GM12878 (cell line): ENCODE measurements at regions not wholly inside any gene's neighbourhood (a gene's known extent, or its start where the extent isn't known, plus 50 kb on each side); places are given as distances from the start of the nearest gene placed in this dataset.

Experiments used
- CTCF ChIP-seq, 3 experiments: IDR thresholded peaks in 2 of 3; conservative IDR thresholded peaks in 1 of 3; 2 replicates each; pipeline ENCODE4 v1.5.1; 2011; ENCODE audit warnings: low read depth in 3 of 3, low read length in 3 of 3, mild to moderate bottlenecking in 3 of 3, control low read depth in 2 of 3, moderate library complexity in 2 of 3, inconsistent platforms in 1 of 3, mixed read lengths in 1 of 3; ENCODE audit not compliant: control insufficient read depth in 2 of 3, insufficient read depth in 1 of 3; ENCODE audit errors: extremely low read depth in 1 of 3
- FOXM1 ChIP-seq: IDR thresholded peaks from 2 replicates; pipeline ENCODE4 v1.6.1; 2012; ENCODE audit warnings: low read depth, mild to moderate bottlenecking, inconsistent platforms, low read length, moderate library complexity
- HCFC1 ChIP-seq: fragments of 150-350 bp; IDR thresholded peaks from 2 replicates; pipeline ENCODE4 v1.6.1; 2014; ENCODE audit warnings: low read length
- IRF5 ChIP-seq: fragments of 450-650 bp; IDR thresholded peaks from 2 replicates; pipeline ENCODE4 v1.6.1; 2017; ENCODE audit warnings: borderline replicate concordance
- NBN ChIP-seq: fragments of 450-650 bp; IDR thresholded peaks from 2 replicates; pipeline ENCODE4 v1.6.1; 2016
- NFYA ChIP-seq: IDR thresholded peaks from 2 replicates; pipeline ENCODE4 v1.6.1; 2011; ENCODE audit warnings: low read depth, mild to moderate bottlenecking, low read length, improper control_type of control experiment, borderline replicate concordance
- POLR2AphosphoS5 ChIP-seq: IDR thresholded peaks from 2 replicates; pipeline ENCODE4 v1.6.1; 2011; ENCODE audit warnings: mild to moderate bottlenecking, low read length, inconsistent platforms
- RB1 ChIP-seq: fragments of 450-650 bp; formaldehyde crosslinking; IDR thresholded peaks from 2 replicates; pipeline ENCODE4 v1.6.1; 2017; ENCODE audit warnings: mild to moderate bottlenecking, borderline replicate concordance
- RUNX3 ChIP-seq: IDR thresholded peaks from 2 replicates; pipeline ENCODE4 v1.6.1; 2012; ENCODE audit warnings: low read length, inconsistent platforms
- SIN3A ChIP-seq: IDR thresholded peaks from 2 replicates; pipeline ENCODE4 v1.6.1; 2012; ENCODE audit warnings: low read depth, low read length, improper control_type of control experiment
- SPI1 ChIP-seq: IDR thresholded peaks from 2 replicates; pipeline ENCODE4 v1.6.1; 2011; ENCODE audit warnings: low read depth, mild to moderate bottlenecking, low read length, moderate library complexity, borderline replicate concordance; ENCODE audit not compliant: insufficient read depth
- TBL1XR1 ChIP-seq: IDR thresholded peaks from 2 replicates; pipeline ENCODE4 v1.6.1; 2012; ENCODE audit warnings: low read depth, low read length, improper control_type of control experiment
- TCF7 ChIP-seq: IDR thresholded peaks from 2 replicates; pipeline ENCODE4 v1.6.1; 2014; ENCODE audit warnings: antibody characterized with exemption, borderline replicate concordance
- TF ChIP-seq, protein P1 (sequence below): fragments of 450-650 bp; IDR thresholded peaks from 2 replicates; pipeline ENCODE4 v1.6.1; 2016; ENCODE audit warnings: mild to moderate bottlenecking, moderate library complexity, borderline replicate concordance
- TF ChIP-seq, protein P2 (sequence below): IDR thresholded peaks from 2 replicates; pipeline ENCODE4 v1.6.1; 2012; ENCODE audit warnings: low read length, inconsistent platforms
- TF ChIP-seq, protein P3 (sequence below): fragments of 450-650 bp; IDR thresholded peaks from 2 replicates; pipeline ENCODE4 v1.6.1; 2017; ENCODE audit warnings: low read depth, mild to moderate bottlenecking, moderate library complexity

DNA sequence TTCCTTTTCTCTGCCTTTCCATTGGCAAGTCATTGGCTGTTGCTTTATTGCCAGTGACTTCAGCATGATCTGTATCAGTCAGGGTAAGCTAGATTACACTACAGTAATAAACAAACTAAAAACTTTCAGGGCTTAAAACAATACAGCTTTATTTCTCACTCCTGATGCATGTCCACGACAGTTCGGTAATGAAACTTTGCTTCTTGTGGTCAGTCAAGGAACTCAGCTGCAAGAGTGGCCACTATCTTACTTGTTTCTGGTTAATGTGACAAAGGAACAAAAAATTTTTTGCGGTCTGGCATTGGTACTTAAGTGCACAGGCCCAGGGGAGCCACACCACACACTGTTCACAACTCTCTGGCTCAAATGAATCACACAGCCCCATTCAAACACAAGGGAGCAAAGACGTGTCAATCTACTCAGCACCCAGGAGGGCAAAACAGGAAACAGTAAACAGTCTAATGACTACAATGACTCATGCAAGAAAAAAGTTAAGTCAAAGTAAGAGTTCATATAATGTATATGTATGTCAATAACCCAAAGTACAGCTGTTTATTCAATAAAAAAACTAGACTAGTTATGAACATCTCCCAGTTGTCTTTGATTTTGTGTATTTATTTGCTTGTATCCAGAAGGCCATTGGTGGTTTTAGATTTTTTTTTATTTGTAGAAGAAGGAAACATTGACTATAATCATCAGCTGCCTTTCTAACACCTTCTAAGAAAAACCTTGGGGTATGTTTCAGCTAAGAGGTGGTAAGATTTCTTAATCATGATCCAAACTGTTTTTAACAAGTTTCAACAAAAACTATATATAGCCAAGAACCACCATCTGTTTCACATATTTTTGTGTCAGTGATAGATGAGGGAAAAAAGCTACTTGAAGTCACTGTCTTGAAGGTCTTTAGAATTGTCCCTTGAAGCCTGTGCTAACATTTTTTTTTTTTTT lies 134.4 kb upstream of the FAM3C start (continued):
- TF ChIP-seq CTCF (IDR thresholded peaks at IDR 0.05 in 2 of 3, conservative IDR thresholded peaks at IDR 0.05 in 1 of 3; ENCODE audit: control insufficient read depth in 2 of 3, extremely low read depth in 1 of 3, insufficient read depth in 1 of 3, low read depth in 3 of 3, low read length in 3 of 3) (no peak), FOXM1 (peak; percentile 100), HCFC1 (no peak; the same call in 1 of the 2 replicates), NFYA (no peak), TCF7 (peak; percentile 89), SIN3A (no peak), RUNX3 (peak; percentile 100), TBL1XR1 (peak; percentile 98), SPI1 (no peak), POLR2AphosphoS5 (peak; percentile 58; the same call in 1 of the 2 replicates), NBN (peak; percentile 98), RB1 (no peak; the same call in 1 of the 2 replicates), IRF5 (peak; percentile 46; the same call in 1 of the 2 replicates)
- TF ChIP-seq, protein P1, sequence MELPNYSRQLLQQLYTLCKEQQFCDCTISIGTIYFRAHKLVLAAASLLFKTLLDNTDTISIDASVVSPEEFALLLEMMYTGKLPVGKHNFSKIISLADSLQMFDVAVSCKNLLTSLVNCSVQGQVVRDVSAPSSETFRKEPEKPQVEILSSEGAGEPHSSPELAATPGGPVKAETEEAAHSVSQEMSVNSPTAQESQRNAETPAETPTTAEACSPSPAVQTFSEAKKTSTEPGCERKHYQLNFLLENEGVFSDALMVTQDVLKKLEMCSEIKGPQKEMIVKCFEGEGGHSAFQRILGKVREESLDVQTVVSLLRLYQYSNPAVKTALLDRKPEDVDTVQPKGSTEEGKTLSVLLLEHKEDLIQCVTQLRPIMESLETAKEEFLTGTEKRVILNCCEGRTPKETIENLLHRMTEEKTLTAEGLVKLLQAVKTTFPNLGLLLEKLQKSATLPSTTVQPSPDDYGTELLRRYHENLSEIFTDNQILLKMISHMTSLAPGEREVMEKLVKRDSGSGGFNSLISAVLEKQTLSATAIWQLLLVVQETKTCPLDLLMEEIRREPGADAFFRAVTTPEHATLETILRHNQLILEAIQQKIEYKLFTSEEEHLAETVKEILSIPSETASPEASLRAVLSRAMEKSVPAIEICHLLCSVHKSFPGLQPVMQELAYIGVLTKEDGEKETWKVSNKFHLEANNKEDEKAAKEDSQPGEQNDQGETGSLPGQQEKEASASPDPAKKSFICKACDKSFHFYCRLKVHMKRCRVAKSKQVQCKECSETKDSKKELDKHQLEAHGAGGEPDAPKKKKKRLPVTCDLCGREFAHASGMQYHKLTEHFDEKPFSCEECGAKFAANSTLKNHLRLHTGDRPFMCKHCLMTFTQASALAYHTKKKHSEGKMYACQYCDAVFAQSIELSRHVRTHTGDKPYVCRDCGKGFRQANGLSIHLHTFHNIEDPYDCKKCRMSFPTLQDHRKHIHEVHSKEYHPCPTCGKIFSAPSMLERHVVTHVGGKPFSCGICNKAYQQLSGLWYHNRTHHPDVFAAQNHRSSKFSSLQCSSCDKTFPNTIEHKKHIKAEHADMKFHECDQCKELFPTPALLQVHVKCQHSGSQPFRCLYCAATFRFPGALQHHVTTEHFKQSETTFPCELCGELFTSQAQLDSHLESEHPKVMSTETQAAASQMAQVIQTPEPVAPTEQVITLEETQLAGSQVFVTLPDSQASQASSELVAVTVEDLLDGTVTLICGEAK: peak; percentile 61; the same call in 1 of the 2 replicates
- TF ChIP-seq, protein P2, sequence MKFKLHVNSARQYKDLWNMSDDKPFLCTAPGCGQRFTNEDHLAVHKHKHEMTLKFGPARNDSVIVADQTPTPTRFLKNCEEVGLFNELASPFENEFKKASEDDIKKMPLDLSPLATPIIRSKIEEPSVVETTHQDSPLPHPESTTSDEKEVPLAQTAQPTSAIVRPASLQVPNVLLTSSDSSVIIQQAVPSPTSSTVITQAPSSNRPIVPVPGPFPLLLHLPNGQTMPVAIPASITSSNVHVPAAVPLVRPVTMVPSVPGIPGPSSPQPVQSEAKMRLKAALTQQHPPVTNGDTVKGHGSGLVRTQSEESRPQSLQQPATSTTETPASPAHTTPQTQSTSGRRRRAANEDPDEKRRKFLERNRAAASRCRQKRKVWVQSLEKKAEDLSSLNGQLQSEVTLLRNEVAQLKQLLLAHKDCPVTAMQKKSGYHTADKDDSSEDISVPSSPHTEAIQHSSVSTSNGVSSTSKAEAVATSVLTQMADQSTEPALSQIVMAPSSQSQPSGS: peak; percentile 98
- TF ChIP-seq, protein P3, sequence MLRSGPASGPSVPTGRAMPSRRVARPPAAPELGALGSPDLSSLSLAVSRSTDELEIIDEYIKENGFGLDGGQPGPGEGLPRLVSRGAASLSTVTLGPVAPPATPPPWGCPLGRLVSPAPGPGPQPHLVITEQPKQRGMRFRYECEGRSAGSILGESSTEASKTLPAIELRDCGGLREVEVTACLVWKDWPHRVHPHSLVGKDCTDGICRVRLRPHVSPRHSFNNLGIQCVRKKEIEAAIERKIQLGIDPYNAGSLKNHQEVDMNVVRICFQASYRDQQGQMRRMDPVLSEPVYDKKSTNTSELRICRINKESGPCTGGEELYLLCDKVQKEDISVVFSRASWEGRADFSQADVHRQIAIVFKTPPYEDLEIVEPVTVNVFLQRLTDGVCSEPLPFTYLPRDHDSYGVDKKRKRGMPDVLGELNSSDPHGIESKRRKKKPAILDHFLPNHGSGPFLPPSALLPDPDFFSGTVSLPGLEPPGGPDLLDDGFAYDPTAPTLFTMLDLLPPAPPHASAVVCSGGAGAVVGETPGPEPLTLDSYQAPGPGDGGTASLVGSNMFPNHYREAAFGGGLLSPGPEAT: peak; percentile 95
